GM23338 (cell line): ENCODE measurements at regions not wholly inside any gene's neighbourhood (a gene's known extent, or its start where the extent isn't known, plus 50 kb on each side); places are given as distances from the start of the nearest gene placed in this dataset.

Source experiments
- ATAC-seq: fragments of 200-7000 bp; cut with Tn5 transposase; 3 replicates; pipeline ENCODE4 v1.9.1; 2020
- DNase-seq: peaks from one replicate; pipeline ENCODE4 v3.0.0-alpha.2; 2015; ENCODE audit warnings: low spot score
- H2AFZ ChIP-seq: fragments of 200-600 bp; sonication (generic); 2 replicates; pipeline ENCODE4 v1.8.0; 2016; ENCODE audit warnings: antibody characterized with exemption, mild to moderate bottlenecking, moderate library complexity
- H3F3A ChIP-seq: fragments of 200-600 bp; sonication (generic); replicated peaks from 2 replicates; pipeline ENCODE4 v1.8.0; 2017; ENCODE audit warnings: antibody characterized with exemption, mixed run types, low read depth
- H3K27ac ChIP-seq: fragments of 200-600 bp; sonication (generic); 2 replicates; pipeline ENCODE4 v1.6.1; 2016; ENCODE audit warnings: low read depth
- H3K27me3 ChIP-seq: fragments of 200-600 bp; sonication (generic); 2 replicates; pipeline ENCODE4 v1.8.0; 2016; ENCODE audit warnings: mild to moderate bottlenecking, mixed run types, moderate library complexity; ENCODE audit not compliant: insufficient read depth
- H3K36me3 ChIP-seq: fragments of 200-600 bp; sonication (generic); 2 replicates; pipeline ENCODE4 v1.8.0; 2016; ENCODE audit warnings: mild to moderate bottlenecking; ENCODE audit not compliant: insufficient read depth
- H3K4me1 ChIP-seq: fragments of 200-600 bp; sonication (generic); 2 replicates; pipeline ENCODE4 v1.8.0; 2016; ENCODE audit warnings: mild to moderate bottlenecking, moderate library complexity; ENCODE audit not compliant: insufficient read depth
- H3K4me2 ChIP-seq: fragments of 200-600 bp; sonication (generic); 2 replicates; pipeline ENCODE4 v1.7.1; 2017; ENCODE audit warnings: mixed run types
- H3K4me3 ChIP-seq: fragments of 200-600 bp; sonication (generic); 2 replicates; pipeline ENCODE4 v1.6.1; 2016; ENCODE audit warnings: mixed run types
- H3K79me2 ChIP-seq: fragments of 200-600 bp; sonication (generic); replicated peaks from 2 replicates; pipeline ENCODE4 v1.8.0; 2017; ENCODE audit warnings: mild to moderate bottlenecking; ENCODE audit not compliant: insufficient read depth
- H3K9me2 ChIP-seq: fragments of 200-600 bp; sonication (generic); 2 replicates; pipeline ENCODE4 v1.8.0; 2017; ENCODE audit not compliant: insufficient read depth
- H4K20me1 ChIP-seq: fragments of 200-600 bp; sonication (generic); replicated peaks from 2 replicates; pipeline ENCODE4 v1.8.0; 2017; ENCODE audit warnings: mild to moderate bottlenecking; ENCODE audit not compliant: insufficient read depth
- H3K27ac Mint-ChIP-seq: 2 replicates; pipeline ENCODE4 v1.8.0; 2020; ENCODE audit warnings: inconsistent platforms, mild to moderate bottlenecking, moderate library complexity, mixed read lengths
- H3K27me3 Mint-ChIP-seq: 3 replicates; pipeline ENCODE4 v1.8.0; 2022; ENCODE audit warnings: low read depth, mild to moderate bottlenecking, moderate library complexity, mixed read lengths, inconsistent platforms; ENCODE audit not compliant: insufficient read depth, poor library complexity
- H3K36me3 Mint-ChIP-seq: 3 replicates; pipeline ENCODE4 v1.8.0; 2021; ENCODE audit warnings: low read depth, mild to moderate bottlenecking, inconsistent platforms, moderate library complexity, mixed read lengths
- H3K4me1 Mint-ChIP-seq: 3 replicates; pipeline ENCODE4 v1.8.0; 2020; ENCODE audit warnings: mild to moderate bottlenecking, inconsistent platforms, mixed read lengths
- H3K4me3 Mint-ChIP-seq: 3 replicates; pipeline ENCODE4 v1.8.0; 2021; ENCODE audit warnings: moderate library complexity, mild to moderate bottlenecking, inconsistent platforms, mixed read lengths
- H3K9me3 Mint-ChIP-seq: 3 replicates; pipeline ENCODE4 v1.8.0; 2020; ENCODE audit warnings: moderate library complexity, mild to moderate bottlenecking, inconsistent platforms, mixed read lengths
- CREB1 ChIP-seq: fragments of 250-450 bp; sonication (Bioruptor Pico); IDR thresholded peaks from 2 replicates; pipeline ENCODE4 v1.5.0; 2020; ENCODE audit warnings: low read depth, mild to moderate bottlenecking, moderate library complexity
- EZH2phosphoT487 ChIP-seq: fragments of 200-600 bp; sonication (generic); IDR thresholded peaks from one replicate; pipeline ENCODE4 v1.8.1; 2018; ENCODE audit warnings: antibody characterized with exemption; ENCODE audit not compliant: unreplicated experiment
- NANOG ChIP-seq: IDR thresholded peaks from 2 replicates; pipeline ENCODE4 v1.6.1; 2016; ENCODE audit warnings: antibody characterized with exemption, borderline replicate concordance
- POLR2AphosphoS5 ChIP-seq: IDR thresholded peaks from 2 replicates; pipeline ENCODE4 v1.6.1; 2016; ENCODE audit warnings: antibody characterized with exemption, low read depth
- STAT1 ChIP-seq: IDR thresholded peaks from one replicate; pipeline ENCODE4 v1.6.1; 2016; ENCODE audit warnings: antibody characterized with exemption; ENCODE audit not compliant: unreplicated experiment
- ZNF114 ChIP-seq: fragments of 250-450 bp; sonication (Bioruptor Pico); IDR thresholded peaks from 2 replicates; pipeline ENCODE4 v1.5.0; 2020; ENCODE audit warnings: mild to moderate bottlenecking, moderate library complexity
- TF ChIP-seq, protein P1 (sequence below): fragments of 250-450 bp; sonication (Bioruptor Pico); IDR thresholded peaks from 2 replicates; pipeline ENCODE4 v1.5.0; 2020; ENCODE audit warnings: mild to moderate bottlenecking, moderate library complexity
- TF ChIP-seq, protein P2 (sequence below), 2 experiments: fragments of 200-600 bp in 1 of 2; sonication (generic) in 1 of 2; conservative IDR thresholded peaks; 2 replicates each; pipeline versions ENCODE4 v1.5.1 to v1.6.1; 2016 to 2017; ENCODE audit warnings: antibody characterized with exemption in 2 of 2, low read depth in 2 of 2, mild to moderate bottlenecking in 2 of 2, moderate library complexity in 1 of 2

DNA sequence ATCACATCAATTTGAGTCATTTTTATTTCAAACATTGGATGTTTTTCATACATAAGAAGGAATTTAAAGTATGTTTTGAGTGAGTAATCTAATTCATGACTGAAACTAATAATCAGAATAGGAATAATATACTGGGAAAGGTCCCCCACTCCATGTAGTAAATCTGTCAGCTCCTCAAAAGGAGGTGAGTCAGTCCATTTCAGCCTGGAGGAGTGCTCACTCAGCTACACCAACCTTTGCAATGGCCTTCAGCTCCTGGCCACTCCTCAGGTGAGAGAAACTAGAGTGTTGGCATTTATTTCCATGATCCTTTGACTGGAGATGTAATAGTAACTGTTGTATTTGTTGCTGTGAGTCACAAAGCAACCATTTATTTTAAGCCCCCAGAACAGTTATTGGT is 744.9 kb upstream of the ARRDC4 start:
- H3F3A ChIP-seq = no peaks in the 10 kb centered on the region
- no peaks in the 10 kb centered on the region; the same call in 2 of the 3 replicates for H3K4me1 Mint-ChIP-seq
- H2AFZ ChIP-seq = no peak overlapping the region
- H3K36me3 Mint-ChIP-seq = no peaks in the 10 kb centered on the region
- TF ChIP-seq POLR2AphosphoS5 (no peak), STAT1 (no peak)
- TF ChIP-seq, protein P1, sequence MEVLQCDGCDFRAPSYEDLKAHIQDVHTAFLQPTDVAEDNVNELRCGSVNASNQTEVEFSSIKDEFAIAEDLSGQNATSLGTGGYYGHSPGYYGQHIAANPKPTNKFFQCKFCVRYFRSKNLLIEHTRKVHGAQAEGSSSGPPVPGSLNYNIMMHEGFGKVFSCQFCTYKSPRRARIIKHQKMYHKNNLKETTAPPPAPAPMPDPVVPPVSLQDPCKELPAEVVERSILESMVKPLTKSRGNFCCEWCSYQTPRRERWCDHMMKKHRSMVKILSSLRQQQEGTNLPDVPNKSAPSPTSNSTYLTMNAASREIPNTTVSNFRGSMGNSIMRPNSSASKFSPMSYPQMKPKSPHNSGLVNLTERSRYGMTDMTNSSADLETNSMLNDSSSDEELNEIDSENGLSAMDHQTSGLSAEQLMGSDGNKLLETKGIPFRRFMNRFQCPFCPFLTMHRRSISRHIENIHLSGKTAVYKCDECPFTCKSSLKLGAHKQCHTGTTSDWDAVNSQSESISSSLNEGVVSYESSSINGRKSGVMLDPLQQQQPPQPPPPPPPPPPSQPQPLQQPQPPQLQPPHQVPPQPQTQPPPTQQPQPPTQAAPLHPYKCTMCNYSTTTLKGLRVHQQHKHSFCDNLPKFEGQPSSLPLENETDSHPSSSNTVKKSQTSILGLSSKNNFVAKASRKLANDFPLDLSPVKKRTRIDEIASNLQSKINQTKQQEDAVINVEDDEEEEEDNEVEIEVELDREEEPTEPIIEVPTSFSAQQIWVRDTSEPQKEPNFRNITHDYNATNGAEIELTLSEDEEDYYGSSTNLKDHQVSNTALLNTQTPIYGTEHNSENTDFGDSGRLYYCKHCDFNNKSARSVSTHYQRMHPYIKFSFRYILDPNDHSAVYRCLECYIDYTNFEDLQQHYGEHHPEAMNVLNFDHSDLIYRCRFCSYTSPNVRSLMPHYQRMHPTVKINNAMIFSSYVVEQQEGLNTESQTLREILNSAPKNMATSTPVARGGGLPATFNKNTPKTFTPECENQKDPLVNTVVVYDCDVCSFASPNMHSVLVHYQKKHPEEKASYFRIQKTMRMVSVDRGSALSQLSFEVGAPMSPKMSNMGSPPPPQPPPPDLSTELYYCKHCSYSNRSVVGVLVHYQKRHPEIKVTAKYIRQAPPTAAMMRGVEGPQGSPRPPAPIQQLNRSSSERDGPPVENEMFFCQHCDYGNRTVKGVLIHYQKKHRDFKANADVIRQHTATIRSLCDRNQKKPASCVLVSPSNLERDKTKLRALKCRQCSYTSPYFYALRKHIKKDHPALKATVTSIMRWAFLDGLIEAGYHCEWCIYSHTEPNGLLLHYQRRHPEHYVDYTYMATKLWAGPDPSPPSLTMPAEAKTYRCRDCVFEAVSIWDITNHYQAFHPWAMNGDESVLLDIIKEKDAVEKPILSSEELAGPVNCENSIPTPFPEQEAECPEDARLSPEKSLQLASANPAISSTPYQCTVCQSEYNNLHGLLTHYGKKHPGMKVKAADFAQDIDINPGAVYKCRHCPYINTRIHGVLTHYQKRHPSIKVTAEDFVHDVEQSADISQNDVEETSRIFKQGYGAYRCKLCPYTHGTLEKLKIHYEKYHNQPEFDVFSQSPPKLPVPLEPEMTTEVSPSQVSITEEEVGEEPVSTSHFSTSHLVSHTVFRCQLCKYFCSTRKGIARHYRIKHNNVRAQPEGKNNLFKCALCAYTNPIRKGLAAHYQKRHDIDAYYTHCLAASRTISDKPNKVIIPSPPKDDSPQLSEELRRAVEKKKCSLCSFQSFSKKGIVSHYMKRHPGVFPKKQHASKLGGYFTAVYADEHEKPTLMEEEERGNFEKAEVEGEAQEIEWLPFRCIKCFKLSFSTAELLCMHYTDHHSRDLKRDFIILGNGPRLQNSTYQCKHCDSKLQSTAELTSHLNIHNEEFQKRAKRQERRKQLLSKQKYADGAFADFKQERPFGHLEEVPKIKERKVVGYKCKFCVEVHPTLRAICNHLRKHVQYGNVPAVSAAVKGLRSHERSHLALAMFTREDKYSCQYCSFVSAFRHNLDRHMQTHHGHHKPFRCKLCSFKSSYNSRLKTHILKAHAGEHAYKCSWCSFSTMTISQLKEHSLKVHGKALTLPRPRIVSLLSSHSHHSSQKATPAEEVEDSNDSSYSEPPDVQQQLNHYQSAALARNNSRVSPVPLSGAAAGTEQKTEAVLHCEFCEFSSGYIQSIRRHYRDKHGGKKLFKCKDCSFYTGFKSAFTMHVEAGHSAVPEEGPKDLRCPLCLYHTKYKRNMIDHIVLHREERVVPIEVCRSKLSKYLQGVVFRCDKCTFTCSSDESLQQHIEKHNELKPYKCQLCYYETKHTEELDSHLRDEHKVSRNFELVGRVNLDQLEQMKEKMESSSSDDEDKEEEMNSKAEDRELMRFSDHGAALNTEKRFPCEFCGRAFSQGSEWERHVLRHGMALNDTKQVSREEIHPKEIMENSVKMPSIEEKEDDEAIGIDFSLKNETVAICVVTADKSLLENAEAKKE (CRISPR knock-in tag) = no peak
- TF ChIP-seq, protein P2, sequence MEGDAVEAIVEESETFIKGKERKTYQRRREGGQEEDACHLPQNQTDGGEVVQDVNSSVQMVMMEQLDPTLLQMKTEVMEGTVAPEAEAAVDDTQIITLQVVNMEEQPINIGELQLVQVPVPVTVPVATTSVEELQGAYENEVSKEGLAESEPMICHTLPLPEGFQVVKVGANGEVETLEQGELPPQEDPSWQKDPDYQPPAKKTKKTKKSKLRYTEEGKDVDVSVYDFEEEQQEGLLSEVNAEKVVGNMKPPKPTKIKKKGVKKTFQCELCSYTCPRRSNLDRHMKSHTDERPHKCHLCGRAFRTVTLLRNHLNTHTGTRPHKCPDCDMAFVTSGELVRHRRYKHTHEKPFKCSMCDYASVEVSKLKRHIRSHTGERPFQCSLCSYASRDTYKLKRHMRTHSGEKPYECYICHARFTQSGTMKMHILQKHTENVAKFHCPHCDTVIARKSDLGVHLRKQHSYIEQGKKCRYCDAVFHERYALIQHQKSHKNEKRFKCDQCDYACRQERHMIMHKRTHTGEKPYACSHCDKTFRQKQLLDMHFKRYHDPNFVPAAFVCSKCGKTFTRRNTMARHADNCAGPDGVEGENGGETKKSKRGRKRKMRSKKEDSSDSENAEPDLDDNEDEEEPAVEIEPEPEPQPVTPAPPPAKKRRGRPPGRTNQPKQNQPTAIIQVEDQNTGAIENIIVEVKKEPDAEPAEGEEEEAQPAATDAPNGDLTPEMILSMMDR (conservative IDR thresholded peaks at IDR 0.05; ENCODE audit: low read depth in 2 of 2) = no peak
- no peak for ATAC-seq
- no peak overlapping the region for H3K4me3 Mint-ChIP-seq
- H3K27me3 Mint-ChIP-seq = peaks cover 2% of the 10 kb centered on the region
- H3K4me1 ChIP-seq = no peaks in the 10 kb centered on the region
- H3K9me2 ChIP-seq = no peaks in the 10 kb centered on the region
- no peak overlapping the region for H3K4me2 ChIP-seq
- H3K27ac Mint-ChIP-seq = no peak overlapping the region
- DNase-seq = no peak
- no peak overlapping the region for H3K4me3 ChIP-seq
- no peak overlapping the region for H3K27ac ChIP-seq
- H3K27me3 ChIP-seq = no peaks in the 10 kb centered on the region
- no peaks in the 10 kb centered on the region for H3K9me3 Mint-ChIP-seq
- H4K20me1 ChIP-seq = no peaks in the 10 kb centered on the region; the same call in 1 of the 2 replicates
- no peaks in the 10 kb centered on the region for H3K79me2 ChIP-seq
- no peaks in the 10 kb centered on the region for H3K36me3 ChIP-seq

DNA sequence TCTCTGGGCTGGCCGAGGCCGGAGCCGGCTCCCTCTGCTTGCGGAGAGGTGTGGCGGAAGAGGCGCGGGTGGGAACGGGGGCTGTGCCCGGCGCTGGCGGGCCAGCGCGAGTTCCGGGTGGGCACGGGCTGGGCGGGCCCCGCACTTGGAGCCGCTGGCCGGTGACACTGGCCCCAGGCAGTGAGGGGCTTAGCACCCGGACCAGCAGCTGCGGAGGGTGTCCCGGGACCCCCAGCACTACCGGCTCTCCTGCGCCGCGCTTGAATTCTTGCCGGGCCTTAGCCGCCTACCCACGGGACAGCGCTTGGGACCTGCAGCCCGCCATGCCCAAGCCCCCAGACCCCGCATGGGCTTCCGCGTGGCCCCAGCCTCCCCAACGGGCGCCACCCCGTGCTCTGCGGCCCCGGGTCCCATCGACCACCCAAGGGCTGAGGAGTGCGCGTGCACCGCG is 736.3 kb upstream of the ARRDC4 start:
- Histone ChIP-seq H3K9me2 (no peaks in the 10 kb centered on the region), H3K79me2 (no peaks in the 10 kb centered on the region), H3K4me1 (no peaks in the 10 kb centered on the region), H3K36me3 (peaks cover 8% of the 10 kb centered on the region; the same call in 1 of the 2 replicates), H3K4me3 (no peak overlapping the region), H2AFZ (no peak overlapping the region), H3K27me3 (no peaks in the 10 kb centered on the region), H3K27ac (no peak overlapping the region), H4K20me1 (no peaks in the 10 kb centered on the region), H3K4me2 (no peak overlapping the region), H3F3A (no peaks in the 10 kb centered on the region)
- peaks cover 24% of the 10 kb centered on the region for H3K9me3 Mint-ChIP-seq
- H3K27me3 Mint-ChIP-seq = no peaks in the 10 kb centered on the region
- H3K4me3 Mint-ChIP-seq = no peak overlapping the region
- no peaks in the 10 kb centered on the region for H3K4me1 Mint-ChIP-seq
- H3K36me3 Mint-ChIP-seq = peaks cover 14% of the 10 kb centered on the region
- H3K27ac Mint-ChIP-seq = no peak overlapping the region
- no peak for ATAC-seq
- no peak for DNase-seq
- TF ChIP-seq ZNF114 (CRISPR knock-in tag) (no peak), CREB1 (CRISPR knock-in tag) (no peak), NANOG (no peak), POLR2AphosphoS5 (no peak), EZH2phosphoT487 (no peak)
